ENCODE measurements at regions not wholly inside any gene's neighbourhood (a gene's known extent, or its start where the extent isn't known, plus 50 kb on each side); places are given as distances from the start of the nearest gene placed in this dataset.

- no peak for DNase-seq (ENCODE audit: extremely low read depth, low read depth, low spot score)
Observed at GRCh38 chr5:39475159-39475571, 50.4 kb upstream of the DAB2 start.

Data from glomerular endothelial cell (primary cell).